HG03571 (cell line): ENCODE measurements at regions not wholly inside any gene's neighbourhood (a gene's known extent, or its start where the extent isn't known, plus 50 kb on each side); places are given as distances from the start of the nearest gene placed in this dataset.
"Not testable (repeated sequence)": the region's sequence is repeated elsewhere in the genome, so short reads cannot be mapped to it uniquely, and the experiment has no call there.

Experiments
- ATAC-seq: cut with Tn5 transposase; IDR thresholded peaks from one replicate; pipeline ENCODE4 v1.9.1; 2021; ENCODE audit not compliant: unreplicated experiment

DNA sequence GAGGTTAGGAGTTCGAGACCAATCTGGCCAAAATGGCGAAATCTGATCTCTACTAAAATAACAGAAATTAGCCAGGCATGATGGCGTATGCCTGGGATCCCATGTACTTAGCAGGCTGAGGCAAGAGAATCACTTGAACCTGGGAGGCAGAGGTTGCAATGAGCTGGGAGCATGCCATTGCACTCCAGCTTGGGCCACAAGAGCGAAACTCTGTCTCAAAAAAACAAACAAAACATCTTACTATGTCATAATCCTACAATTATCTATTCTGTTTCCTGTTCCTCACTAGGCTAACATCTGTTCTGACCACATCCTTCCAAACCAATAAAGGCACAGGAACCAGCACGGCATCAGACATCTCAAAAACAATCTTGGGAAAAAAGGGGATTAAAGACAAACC lies 361.8 kb upstream of the UBE2E3 start:
- no peak for ATAC-seq

DNA sequence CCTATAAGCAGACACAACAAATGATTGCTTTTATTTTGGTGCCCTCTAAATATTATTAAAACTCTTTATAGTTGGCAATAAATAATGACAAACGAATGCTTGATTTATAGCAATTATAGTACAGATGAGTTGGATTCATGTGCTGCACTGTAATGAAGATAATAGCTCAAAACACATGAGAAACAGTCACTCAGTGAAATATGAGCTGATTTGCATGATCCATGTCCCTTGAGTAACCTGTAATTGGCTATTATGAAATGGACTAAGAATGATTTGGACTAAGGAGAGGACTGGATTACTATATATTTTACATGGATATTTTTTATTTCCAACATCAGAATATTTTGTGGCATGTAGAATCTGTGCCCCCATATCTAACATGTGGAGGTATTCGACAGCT lies 365.6 kb upstream of the UBE2E3 start:
- no peak for ATAC-seq

DNA sequence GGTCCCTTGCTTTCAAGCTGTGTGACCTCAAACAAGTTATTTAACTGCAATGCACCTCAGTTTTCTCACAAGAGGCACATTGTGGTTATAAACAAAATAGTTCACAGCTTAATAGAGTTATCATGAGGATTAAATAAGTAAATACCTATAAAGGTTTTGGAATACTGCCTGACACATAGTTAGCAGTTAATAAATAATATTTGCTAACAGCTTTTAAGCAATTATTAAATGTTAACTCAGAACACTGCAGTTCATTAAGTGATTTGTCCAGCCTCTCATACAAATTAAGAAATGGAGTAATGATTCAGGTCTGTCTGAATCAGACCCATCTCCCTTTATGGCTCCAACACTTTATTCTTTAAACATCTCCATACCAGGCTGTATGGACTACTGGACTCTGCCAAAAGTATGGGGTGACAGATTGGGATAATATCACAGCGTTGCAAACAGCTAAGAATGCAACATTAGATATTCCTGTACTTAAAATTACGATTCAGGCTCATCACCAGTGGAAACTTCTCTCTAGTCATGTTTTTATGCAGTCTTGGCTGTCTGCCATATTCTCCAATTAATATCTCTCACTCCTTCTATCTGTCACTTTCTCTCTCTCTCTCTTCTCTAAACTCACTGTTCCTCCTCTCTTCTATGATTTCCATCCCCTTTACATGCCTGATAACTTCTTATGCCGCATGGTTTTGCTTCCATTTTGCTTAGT lies 370.6 kb upstream of the UBE2E3 start:
- ATAC-seq, result no peak

DNA sequence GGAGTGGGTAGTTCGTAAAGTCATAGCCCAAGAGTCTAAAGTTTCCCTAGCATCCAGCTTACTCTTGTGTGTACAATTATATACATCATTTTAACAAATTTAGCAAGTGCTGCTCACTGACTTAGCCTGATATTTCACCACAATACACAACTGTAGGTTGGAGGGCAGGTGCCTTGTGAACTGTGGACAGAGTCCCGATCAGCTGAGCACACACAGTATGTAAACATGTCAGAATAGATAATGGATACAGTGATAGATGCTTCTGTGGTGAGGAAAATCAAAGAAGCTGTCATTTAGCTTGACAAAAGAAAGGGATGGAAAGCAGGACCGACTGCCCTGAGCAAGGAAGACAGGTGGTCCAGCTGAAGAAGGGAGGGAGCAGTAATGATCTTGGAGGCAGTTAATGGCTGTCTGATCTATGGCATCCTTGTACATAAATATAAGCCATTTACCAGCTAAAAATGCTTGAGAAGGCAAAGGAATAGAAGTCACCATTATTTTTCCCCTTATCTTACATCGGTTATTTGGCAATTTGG lies 372.8 kb upstream of the UBE2E3 start:
- ATAC-seq, result no peak

DNA sequence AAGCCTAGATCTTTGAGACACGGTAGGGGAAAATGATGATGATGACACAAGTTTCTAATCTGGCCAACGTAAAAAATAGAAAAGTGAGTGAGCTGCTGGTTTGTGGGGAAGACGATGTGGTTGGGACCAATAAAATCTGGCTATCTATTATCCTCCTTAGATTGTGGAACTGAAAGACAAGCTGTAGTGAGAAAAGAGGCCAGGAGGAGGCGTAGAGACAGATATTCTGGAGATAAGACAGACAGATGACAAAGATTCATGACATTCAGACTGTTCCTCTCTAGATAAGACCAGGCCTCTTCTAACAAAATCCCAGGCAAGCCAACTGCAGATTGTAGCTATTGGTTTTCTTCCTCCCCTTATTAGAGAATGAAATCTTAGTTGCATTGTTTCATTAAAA lies 376.3 kb upstream of the UBE2E3 start:
- ATAC-seq, result no peak

DNA sequence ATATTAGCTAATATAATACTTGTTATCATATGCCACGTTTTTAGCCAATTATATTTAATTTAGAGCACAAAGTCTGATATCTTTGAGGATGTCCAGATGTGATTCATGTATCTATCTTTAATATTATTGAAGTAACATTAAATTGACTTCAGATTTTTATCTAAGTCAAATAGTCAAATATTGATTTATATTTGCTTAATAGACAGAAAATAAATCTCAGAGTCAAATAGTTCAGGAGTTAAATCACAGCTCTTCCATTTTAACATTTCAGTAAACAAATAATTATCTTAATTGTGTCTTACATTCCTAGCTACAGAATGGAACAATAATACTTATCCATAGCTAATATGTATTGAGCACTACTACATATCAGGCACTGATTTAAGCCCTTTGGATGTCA lies 379.4 kb upstream of the UBE2E3 start:
- no peak for ATAC-seq

DNA sequence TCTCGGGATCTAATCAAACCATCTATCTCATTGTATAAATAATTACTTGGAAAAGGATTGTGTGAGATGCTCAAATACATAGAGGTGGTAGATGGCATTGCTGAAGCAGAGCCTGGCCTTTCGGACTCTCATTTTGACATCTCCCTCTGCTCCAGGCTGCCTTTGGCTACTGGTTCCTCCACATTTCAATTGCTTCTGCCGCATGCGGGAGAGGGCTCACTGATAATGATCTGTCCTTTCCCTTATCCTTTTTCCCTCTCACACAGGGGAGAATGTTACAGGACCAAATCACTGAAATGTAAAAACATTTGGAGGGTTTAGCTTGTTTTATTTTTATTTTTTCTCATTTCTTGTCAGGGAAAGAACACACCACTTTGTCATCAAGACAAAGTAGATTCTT lies 380.6 kb upstream of the UBE2E3 start:
- no peak for ATAC-seq

DNA sequence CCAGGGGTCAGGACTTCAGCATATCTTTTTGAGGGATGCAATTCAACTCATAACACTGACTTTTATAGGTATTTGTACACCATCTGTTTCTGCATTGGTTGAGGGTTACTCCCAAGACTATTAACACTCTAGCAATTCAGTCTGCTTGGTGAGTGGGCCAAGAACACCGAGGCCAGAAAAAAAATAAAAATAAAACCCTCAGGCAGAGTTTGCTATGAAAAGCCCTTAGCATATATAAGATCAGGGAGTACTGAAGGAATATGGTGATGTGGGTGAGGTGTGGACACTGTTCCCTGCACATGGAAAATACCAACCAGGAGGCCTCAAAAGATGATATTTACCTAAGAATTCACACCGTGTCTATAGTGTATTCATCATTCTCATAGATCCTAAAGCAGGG lies 383.2 kb upstream of the UBE2E3 start:
- ATAC-seq, result no peak

DNA sequence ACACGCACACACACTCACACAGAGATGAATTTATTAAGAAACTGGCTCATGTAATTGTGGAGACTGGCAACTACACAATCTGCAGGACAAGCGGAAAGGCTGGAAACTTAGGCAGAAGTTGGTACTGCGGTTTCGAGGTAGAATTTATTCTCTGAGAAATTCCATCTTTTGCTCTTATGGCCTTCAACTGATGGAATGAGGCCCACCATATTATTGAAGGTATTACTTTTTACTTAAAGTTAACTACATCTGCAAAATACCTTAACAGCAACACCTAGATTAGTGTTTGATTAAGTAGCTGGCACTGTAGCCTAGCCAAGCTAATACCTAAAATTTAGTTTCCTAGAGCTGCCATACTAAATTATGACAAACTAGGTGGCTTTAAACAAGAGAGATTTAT lies 384.0 kb upstream of the UBE2E3 start:
- ATAC-seq, result no peak

DNA sequence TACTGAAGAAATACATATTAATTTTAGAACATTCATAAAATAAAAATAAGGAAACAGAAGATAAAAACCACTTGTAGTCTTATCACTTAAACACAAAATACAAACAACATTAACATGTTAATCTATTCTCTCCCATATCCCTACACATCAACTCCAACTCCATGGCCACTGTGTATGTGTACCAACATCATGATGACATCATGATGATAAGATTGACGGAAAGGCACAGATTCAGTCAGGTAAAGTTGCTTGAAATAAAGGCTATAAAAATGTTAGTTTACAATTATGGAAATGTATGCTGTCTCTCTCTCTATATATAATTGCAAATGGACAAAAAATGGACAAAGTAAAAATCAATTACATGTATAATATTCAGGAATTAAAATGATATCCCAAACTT lies 388.5 kb upstream of the UBE2E3 start:
- ATAC-seq, result no peak

DNA sequence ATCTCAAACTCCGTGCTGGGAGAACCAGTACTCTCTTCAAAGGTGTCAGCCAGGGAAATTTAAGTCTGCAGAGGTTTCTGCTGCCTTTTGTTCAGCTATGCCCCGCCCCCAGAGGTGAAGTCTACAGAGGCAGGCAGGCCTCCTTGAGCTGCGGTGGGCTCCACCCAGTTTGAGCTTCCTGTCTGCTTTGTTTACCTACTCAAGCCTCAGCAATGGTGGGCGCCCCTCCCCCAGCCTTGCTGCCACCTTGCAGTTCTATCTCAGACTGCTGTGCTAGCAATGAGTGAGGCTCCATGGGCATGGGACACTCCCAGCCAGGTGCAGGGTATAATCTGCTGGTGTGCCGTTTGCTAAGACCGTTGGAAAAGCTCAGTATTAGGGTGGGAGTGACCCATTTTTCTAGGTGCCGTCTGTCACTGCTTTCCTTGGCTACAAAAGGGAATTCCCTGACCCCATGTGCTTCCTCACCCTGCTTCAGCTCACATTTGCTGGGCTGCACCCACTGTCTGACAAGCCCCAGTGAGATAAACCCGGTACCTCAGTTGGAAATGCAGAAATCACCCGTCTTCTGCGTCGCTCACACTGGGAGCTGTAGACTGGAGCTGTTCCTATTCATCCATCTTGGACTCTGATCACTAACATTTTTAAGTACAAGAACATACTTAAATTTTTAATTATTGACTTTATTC lies 389.2 kb upstream of the UBE2E3 start:
- ATAC-seq, result not testable (repeated sequence)

DNA sequence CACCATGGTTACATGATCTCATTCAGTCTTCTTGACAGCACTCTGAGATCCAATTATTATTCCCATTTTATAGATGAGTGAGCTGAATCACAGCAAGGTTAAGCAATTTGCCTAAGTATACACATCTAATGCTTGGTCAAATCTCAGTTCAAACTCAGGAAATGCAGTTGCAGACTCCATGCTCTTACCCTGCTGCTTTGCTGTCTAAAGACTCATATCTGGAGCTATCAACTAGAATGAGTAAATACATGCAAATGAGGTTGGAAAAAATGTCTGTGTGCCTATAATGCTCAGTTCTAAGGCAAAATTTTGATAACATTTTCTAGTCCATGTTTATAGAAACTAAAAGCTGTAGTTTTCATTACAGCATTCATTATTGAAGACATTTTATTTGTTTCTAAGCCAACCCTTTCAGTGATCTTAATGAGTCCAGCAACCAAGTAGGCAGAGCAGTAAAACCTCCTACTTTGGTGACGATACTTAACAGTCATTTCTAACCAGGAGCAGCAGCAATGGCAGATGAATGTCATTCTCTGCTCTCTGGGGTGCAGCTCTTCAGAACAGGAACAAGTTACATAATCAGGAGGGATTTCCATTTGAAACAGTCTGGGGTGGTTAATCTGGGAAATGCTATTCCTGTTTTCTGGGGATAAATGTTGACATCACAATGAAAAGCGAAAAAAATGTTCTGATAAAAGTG lies 396.8 kb upstream of the UBE2E3 start:
- no peak for ATAC-seq

DNA sequence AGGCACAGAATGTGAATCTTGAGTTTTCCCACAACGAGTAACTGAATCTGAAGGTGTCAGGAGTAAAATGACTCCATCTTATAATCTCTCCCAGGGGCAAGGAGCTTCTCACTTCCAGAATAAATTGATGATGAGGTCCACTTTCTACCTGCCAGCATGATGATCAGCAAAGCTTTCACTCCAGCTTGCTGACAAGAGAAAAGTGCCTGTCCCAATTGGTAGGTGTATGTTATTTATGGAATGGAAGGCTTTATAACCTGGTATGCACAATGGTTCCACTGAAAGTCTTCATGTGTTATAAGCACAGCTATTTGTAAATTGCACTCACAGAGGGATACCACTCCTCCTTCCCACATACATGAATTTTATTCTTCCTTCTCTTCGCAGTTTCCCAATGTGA lies 401.0 kb upstream of the UBE2E3 start:
- ATAC-seq, result no peak

DNA sequence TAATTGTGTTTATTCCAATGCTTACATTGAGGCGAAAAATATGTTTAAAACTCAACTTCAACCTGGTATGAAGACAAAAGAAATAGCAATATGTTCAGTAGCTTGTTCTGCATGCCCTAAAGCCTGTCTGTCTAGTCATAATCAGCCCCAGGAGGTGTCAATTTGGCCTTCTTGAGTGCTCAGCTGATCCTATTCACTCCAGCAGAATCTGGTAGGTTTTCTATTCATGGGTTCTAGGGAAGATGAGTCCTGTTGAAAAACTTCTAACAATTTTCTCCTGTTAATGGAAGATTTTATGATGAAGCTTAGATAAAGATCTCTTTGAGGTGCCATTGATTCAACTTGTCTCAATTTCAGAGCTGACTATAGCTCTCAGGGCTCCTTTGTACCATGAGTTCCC lies 402.0 kb upstream of the UBE2E3 start:
- ATAC-seq, result no peak

DNA sequence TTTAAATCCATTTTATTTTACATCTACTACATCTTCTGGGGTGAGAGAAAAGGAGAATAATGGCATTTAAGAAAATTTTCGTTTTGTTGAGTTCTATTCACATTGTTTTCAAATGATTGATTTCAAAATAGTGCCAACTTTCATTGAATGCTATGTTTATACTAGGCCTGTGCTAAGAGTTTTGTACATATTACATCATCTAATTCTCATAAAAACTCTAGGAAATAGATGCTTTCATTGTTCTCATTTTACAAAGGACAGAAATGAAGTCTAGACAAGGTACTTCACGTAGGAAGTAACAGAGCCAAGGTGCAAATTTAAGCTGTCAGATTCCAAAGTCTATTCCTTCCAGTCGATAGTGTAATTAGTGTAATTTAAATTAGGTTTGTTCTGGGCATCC lies 402.8 kb upstream of the UBE2E3 start:
- no peak for ATAC-seq

DNA sequence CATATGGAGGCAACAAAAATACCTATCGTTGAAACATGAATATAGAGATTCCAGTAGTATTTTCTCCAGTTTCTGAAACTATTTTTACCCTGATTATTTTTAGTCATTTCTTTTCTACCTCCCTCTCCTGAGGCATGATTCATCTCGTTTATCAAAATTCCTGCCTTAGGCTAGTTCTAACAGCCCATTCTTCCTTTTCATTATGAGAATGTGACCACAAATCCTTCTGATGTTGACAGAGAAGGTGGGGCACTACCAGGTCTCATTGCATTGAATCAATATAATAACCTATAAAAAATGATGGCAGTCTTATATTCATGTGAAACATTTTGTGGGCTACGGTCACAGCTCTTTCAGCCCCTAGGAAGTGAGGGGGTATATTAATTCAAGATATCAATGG lies 406.5 kb upstream of the UBE2E3 start:
- no peak for ATAC-seq

DNA sequence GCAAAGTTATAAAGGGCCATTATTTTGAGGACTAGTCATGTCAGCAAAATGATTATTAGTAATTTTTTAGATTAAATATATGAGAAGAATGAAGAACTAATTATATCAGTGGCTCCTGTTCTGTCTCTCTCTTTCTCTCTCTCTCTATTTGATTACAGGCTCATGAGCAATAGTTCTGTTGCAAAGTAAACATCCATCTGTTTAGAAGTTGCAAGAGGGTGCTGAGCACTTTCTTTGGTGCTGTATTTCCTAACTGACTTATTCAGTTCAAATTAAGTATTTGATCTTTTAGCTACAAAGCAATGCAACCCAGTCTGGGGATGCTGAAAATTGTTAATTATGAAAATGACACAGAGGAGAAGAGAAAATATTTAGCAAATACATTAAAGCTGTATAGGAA lies 408.1 kb upstream of the UBE2E3 start:
- no peak for ATAC-seq

DNA sequence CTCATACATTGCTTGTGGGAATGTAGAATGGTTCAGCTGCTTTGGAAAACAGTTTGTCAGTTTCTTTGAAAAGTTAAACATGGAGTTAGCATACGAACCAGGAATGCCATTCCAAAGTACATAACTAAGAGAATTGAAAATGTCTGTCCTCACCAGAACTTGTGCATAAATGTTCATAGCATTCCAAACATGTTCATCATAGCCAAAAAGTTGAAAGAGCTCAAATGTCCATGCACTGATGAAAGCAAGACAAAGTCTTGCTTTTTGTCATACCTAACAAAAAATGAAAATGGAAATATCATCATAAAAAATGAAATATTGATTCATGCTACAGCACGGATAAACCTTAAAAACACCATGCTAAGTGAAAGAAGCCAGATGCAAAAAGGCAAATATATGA lies 408.8 kb upstream of the UBE2E3 start:
- ATAC-seq, result no peak

DNA sequence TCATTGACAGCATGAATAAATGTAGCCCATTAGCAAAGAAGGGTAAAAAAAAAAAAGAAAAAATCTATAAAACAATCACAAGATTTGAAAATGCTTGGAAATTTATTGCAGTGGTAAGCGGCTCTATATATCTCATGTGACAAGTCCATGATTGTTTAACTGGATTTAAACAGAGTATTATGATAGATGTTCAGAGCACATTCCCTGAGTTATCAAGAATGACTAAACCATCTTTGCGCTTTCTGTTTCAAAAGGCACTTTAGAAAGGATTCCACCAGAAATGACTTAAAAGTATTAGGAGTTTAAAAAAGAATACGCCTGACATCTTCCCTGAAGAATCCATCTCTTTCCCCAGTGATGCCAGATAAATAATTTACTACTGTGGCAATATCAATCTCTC lies 409.5 kb upstream of the UBE2E3 start:
- ATAC-seq, result no peak

DNA sequence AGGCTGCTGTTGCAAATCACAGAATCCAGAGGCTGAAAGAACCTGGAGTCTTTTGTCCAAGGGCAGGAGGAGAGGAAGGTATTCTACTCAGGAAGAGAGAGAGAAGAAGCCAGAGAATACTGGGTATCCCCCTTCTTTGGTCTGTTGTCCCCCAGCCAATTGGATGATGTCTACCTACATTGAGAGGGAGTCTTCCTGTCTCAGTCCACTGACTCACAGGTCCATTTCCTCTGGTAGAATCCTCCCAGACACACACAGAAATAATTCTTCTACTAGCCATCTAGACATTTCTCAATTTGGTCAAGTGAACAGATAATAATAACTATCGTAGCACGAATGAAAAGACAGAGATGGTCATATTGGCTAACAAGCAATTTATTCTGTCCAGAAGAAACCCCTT lies 416.4 kb upstream of the UBE2E3 start:
- no peak for ATAC-seq

DNA sequence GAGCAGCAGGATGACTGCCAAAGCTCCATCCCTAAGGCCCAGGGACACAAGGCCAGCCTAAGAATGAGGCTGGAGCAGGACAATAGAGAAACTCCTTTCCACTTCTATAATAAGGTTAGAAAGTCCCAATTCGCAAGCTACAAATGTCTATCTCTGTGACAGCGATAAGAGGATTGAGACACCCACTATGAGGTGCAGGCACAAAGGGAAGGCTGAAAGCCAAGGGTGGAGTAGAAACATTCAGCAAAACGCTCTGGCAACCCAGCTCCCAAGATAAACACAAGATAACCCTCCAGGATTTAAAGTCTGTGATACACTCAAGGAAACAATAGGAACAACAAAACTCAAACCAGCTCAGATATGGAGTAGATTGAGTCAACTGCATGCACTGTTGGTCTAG lies 418.0 kb upstream of the UBE2E3 start:
- ATAC-seq, result no peak

DNA sequence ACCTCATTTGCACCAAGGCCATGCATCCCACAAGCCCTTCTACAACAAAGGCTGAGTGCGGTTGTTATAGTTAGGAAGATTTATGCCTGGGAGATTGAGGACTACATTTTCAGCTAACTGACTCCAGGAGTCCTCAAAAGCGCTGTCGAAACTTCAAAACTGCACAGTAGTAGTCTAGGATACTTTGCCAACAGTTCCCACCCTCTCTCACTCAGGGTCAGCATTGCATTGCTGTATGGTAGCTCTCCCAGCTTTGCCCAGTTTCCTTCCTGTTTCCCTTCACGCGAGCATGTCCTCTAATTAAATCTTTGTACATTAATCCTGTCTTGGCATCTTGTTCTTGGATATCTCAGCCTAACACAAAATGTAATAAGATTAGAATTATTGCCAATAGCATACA lies 420.6 kb upstream of the UBE2E3 start:
- ATAC-seq, result no peak
